ENCODE measurements at regions not wholly inside any gene's neighbourhood (a gene's known extent, or its start where the extent isn't known, plus 50 kb on each side); places are given as distances from the start of the nearest gene placed in this dataset.
A peak's percentile ranks its signal among the peaks of the same experiment; 100 is the strongest.
"Not testable (repeated sequence)": the region's sequence is repeated elsewhere in the genome, so short reads cannot be mapped to it uniquely, and the experiment has no call there.

DNA sequence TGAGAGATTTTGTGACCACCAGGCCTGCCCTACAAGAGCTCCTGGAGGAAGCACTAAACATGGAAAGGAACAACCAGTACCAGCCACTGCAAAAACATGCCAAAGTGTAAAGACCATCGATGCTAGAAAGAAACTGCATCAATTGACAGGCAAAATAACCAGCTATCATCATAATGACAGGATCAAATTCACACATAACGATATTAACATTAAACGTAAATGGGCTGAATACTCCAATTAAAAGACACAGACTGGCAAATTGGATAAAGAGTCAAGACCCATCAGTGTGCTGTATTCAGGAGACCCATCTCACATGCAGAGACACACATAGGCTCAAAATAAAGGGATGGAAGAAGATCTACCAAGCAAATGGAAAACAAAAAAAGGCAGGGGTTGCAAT, 182.4 kb downstream of the PRELID2 start:
- not testable (repeated sequence) for DNase-seq

DNA sequence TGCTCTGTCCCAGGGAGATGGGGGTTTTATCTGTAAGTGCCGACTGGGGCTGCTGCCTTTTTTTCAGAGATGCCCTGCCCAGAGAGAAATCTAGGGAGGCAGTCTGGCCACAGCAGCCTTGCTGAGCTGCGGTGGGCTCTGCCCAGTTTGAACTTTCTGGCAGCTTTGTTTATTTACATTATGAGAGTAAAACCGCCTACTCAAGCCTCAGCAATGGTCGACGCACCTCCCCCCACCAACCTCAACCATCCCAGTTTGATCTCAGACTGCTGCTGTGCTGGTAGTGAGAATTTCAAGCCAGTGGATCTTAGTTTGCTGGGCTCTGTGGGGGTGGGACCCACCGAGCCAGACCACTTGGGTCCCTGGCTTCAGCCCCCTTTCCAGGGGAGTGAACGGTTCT, 188.0 kb downstream of the PRELID2 start:
- not testable (repeated sequence) for DNase-seq

DNA sequence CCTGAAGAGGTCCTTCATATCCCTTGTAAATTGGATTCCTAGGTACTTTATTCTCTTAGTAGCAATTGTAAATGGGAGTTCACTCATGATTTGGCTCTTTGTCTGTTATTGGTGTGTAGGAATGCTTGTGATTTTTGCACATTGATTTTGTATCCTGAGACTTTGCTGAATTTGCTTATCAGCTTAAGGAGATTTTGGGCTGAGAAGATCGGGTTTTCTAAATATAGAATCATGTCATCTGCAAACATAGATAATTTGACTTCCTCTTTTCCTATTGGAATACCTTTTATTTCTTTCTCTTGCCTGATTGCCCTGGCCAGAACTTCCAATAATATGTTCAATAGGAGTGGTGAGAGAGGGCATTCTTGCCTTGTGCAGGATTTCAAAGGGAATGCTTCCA, 191.9 kb downstream of the PRELID2 start:
- DNase-seq: not testable (repeated sequence)

DNA sequence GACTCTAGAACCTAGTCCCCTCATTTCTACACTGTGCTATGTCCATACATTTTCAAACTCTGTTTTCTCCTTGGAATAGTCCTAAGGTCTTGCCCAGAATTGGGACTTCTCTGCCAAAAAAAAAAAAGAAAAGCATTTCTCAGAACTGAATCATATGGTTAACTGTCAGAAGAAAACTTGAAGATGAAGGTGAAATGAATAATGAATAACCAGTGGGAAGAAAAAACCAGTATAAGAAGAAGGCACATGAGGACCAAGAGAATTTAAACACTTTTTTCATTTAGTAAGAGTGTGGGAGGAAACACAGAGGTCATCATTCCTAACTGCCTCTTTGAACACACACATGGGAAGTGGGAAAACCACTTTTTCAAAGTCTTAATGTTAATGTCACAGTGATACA, 197.7 kb downstream of the PRELID2 start:
- peak; percentile 10 for DNase-seq

- no peak for DNase-seq
These were observed 198.8 kb downstream of the PRELID2 start for GRCh38 chr5:145636371-145636770.

DNA sequence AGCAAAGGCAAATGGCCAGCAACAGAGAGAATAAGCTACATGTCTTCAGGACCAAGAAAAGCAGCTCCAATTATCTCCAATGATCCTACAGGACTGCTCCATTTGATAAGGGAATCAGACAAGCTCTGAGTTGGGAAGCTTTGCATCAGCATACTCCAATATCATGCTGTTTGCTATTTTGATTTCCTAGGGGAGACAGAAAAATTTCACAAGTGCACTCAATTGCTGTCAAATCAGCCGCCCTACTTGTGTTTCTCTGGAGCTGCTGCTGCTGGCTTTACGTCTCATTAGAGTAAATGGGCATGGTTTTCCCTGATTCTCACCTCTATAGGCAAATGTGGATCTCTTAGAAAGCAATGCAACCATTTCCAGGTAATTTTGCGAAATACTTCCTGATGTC, 201.7 kb downstream of the PRELID2 start:
- DNase-seq: no peak

GRCh38 chr5:145632701-145633100, 202.4 kb downstream of the PRELID2 start:
- no peak for DNase-seq

DNA sequence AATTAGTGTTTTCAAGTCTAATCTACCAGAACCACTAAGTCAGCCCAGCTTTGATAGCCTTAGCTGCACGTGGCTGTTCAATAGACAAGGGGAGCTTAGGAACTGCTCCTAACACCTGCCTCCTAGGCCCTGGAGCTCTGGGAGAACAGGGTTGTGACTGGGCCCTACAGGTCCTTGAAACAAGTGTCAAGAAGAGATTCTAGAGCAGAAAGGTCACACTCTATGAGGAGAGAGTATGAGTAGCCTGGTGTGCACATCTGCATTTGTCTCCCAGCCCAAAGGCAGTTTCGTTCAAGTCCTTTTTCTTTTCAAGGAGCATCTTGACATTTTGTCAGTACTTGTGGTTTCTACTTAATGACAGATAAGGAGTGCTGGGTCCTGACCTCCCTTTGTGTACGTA, 206.1 kb downstream of the PRELID2 start:
- no peak for DNase-seq

DNA sequence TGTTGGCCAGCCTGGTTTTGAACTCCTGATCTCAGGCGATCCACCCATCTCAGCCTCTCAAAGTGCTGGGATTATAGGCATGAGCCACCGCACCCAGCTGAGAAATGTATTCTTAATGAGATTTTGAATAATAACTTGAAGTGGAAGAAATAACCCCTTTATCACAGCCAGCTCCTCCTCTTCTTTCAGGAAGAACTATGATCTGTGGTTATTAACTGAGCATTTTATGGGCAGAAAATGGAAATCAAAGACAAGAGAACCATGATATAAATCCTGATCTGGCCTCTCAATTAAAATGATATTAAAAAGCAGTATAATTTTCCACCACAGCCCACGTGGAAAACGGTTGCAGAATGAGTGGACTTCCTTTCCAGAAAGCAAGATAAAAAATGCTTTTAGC, 206.6 kb downstream of the PRELID2 start:
- DNase-seq: no peak

GRCh38 chr5:145619806-145620310, 215.3 kb downstream of the PRELID2 start:
- no peak for DNase-seq

- DNase-seq: not testable (repeated sequence)
These were observed 218.4 kb downstream of the PRELID2 start for GRCh38 chr5:145616739-145617138.

DNA sequence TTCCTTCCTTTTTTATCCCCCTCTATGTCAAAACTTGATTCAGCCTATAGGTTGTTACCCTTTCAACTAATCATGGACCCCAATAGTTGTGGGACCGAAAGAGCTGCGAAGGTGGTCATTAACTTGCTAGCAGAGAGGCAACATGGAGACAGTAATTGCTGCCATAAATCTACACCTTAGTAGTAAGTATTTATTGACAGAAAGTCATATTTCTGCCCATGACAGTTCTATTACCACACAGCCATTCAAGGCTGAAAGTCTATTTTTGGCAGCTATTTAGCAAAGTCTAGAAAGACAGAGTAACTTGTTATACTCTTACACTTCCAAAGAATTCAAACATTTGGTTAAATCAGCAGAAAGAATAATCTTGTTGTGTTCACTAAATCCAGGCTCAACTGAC, 236.2 kb downstream of the PRELID2 start:
- DNase-seq: no peak

GRCh38 chr5:145598184-145598583, 237.0 kb downstream of the PRELID2 start:
- DNase-seq: no peak

GRCh38 chr5:145591578-145591977, 243.6 kb downstream of the PRELID2 start:
- DNase-seq: peak; percentile 34

GRCh38 chr5:145589063-145589462, 246.1 kb downstream of the PRELID2 start:
- DNase-seq: no peak

GRCh38 chr5:145588558-145588957, 246.6 kb downstream of the PRELID2 start:
- DNase-seq: no peak

DNA sequence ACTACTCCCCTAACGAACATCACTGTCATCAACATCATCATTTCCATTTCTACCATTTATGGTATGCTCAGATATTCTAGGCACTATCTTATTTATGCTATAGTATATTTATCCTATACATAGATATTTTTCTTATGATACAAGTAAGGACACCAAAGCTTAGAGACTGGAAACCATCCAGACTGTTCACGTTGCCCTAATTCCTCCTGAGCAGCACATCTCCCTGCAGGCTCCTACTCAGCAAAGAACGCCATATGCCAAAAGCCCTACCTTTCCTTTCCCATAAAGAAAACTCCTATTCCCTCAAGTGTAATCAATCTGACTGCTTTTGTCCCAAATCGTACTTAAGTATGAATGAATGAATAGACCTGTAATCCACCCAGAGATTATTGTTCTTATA, 247.0 kb downstream of the PRELID2 start:
- no peak for DNase-seq

DNA sequence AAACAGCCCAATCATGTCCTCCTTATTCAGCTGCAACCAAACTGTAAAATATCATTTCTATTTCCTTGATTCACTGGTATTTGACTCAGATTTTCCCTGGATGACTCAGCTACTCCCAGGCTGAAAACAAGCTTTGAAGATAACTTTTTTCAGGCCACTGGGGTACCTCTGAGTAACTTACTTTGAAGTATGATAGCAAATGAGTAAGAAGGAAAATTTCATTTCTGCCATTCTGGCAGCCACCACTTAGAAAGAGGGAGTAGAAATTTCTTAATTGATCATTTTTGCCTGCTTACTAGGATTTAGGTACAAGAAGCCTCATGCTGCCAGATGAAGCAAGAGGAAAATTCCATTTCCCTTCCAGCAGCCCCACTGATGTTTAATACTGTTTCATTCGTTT, 247.4 kb downstream of the PRELID2 start:
- DNase-seq: peak; percentile 87

- DNase-seq: no peak
These were observed 247.9 kb downstream of the PRELID2 start for GRCh38 chr5:145587308-145587672.

GRCh38 chr5:145586661-145587307, 248.4 kb downstream of the PRELID2 start:
- DNase-seq: no peak

DNA sequence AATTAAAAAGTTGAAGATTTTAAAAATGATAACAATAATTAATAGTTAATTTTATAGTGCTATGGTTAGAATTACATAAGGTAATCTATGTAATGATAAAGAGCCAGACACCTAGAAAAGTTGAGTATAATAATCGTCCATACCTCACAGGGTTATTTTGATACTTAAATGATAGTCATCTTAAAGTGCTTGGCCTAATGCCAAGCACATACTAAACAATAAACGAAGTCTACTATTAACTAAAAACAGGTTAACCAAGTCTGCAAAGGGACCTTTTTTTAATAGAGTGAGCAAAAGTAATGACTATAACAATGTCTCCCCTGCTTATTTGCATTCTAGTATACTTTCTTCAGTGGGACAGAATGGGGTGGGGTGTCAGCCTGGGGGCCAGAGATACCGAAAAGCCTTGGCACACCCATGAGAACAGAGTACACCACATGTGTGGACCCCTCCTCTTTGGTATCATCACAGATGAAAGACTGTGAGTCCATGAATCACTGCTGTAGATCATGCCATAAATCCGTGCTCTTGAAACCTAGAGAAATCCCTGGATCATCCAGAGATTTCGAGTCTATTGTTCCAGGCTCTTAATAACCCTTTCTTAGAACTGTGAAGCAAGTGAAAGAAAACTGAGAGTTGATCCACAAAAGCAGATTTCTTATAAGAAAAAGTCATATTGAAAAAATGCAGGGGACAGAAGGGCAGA, 249.5 kb downstream of the PRELID2 start:
- DNase-seq: no peak

DNA sequence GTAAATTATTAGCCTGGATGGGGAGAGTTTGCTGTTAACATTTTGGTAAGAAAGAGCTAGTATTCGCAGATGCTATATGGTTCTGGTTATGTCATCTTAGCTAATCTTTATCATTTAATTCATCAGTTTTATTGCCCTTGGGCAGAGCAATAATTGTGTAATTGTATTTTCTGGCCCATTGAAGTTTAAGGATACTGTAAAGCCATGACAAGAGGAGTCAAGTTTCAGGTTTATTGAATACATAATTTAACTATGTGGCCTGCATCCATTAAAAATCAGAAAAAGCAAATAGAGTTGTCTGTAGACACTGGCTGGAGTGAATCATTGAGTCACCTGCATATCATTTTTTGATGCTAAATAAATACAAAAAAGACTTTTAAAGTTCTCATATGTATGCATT, 255.8 kb downstream of the PRELID2 start:
- DNase-seq: no peak

GRCh38 chr5:145574889-145575573, 260.1 kb downstream of the PRELID2 start:
- DNase-seq: no peak

DNA sequence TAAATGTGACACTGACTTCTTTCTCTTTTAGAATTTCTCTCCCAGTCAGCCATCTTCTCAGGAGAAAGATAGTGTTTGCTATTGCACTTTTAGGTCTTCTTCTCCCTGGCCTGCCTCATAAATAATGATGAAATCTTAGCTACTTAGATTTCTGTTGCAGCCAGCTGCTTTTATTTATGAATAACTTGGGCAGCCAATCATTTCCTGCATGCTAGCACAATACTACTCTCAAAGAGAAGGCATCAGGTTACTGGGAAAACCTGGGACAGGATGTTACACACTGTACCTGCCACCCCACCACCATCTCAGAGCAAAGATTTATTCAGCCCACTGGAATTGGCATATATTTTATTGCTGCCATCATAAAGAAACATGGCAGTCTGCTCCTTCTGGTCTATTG, 266.6 kb downstream of the PRELID2 start:
- no peak for DNase-seq

Measured in fibroblast of skin of right quadriceps (primary cell).